Right atrium auricular region (tissue), 2 donors: ENCODE measurements at regions not wholly inside any gene's neighbourhood (a gene's known extent, or its start where the extent isn't known, plus 50 kb on each side); places are given as distances from the start of the nearest gene placed in this dataset.
"Not testable (repeated sequence)": the region's sequence is repeated elsewhere in the genome, so short reads cannot be mapped to it uniquely, and the experiment has no call there.

ENCODE experiments used
- DNase-seq: peaks from one replicate; pipeline ENCODE4 v3.0.0-alpha.2; 2019; ENCODE audit warnings: low spot score
- H3K27ac ChIP-seq, 2 donors: fragments of 200-600 bp; sonication (generic); 1 replicate in 1 of 2; 2 replicates in 1 of 2; pipeline ENCODE4 v1.5.1; 2016 to 2019
- H3K27me3 ChIP-seq, 2 donors: fragments of 200-600 bp; sonication (generic); one replicate each; pipeline versions ENCODE4 v1.5.1 to v1.6.0; 2017 to 2019
- H3K36me3 ChIP-seq: fragments of 200-600 bp; sonication (generic); one replicate; pipeline ENCODE4 v1.5.1; 2016
- H3K4me1 ChIP-seq, 2 donors: fragments of 200-600 bp; sonication (generic); one replicate each; pipeline versions ENCODE4 v1.5.1 to v1.6.0; 2017 to 2019
- H3K4me3 ChIP-seq, 2 donors: fragments of 200-600 bp; sonication (generic); 1 replicate in 1 of 2; 2 replicates in 1 of 2; pipeline ENCODE4 v1.5.1; 2017 to 2019; ENCODE audit warnings: mild to moderate bottlenecking in 1 of 2, moderate library complexity in 1 of 2
- H3K9me3 ChIP-seq, 2 donors: fragments of 200-600 bp; sonication (generic); one replicate each; pipeline ENCODE4 v1.5.1; 2019
- TF ChIP-seq, protein P1 (sequence below), 2 donors: fragments of 200-600 bp; sonication (generic); IDR thresholded peaks; one replicate each; pipeline ENCODE4 v1.5.1; 2019; ENCODE audit warnings: antibody characterized with exemption in 2 of 2

DNA sequence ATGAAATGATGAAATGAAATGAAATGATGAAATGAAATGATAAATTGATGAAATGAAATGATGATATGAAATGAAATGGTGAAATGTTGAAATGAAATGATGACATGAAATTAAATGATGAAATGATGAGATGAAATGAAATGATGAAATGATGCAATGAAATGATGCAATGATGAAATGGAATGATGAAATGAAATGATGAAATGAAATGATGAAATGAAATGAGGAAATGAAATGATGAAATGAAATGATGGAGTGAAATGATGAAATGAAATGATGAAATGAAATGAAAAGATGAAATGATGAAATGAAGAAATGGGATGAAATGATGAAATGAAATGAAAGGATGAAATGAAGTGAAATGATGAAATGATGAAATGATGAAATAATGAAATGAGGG, 558.9 kb downstream of the TP53TG3F start:
- not testable (repeated sequence) for H3K27ac ChIP-seq, H3K4me3 ChIP-seq, DNase-seq, H3K36me3 ChIP-seq, H3K27me3 ChIP-seq, H3K4me1 ChIP-seq, H3K9me3 ChIP-seq

DNA sequence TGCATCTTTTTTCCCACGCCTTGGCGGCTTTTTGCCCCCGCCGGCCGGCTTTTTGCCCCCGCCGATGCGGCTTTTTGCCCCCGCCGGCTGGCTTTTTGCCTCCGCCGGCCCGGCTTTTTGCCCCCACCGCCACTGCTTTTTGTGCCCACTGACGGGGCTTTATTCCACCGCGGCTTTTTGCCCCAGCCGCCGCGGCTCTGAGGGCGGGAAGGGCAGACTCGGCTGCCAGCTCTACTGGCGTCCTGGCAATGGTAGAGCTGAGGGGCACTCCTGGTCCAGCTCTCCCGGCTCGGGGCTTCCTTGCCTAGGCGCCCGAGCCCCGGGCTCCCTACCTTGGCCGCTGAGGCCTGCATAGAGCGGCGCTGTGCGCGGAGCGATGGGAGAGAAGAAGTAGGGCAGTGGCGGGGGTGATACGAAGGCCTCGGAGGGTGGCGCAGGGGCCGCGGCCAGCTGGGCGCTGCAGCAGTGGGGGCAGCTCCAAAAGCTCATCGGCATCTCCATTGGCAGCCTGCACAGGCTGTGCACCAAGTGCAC, 591.4 kb downstream of the TP53TG3F start:
- TF ChIP-seq, protein P1, sequence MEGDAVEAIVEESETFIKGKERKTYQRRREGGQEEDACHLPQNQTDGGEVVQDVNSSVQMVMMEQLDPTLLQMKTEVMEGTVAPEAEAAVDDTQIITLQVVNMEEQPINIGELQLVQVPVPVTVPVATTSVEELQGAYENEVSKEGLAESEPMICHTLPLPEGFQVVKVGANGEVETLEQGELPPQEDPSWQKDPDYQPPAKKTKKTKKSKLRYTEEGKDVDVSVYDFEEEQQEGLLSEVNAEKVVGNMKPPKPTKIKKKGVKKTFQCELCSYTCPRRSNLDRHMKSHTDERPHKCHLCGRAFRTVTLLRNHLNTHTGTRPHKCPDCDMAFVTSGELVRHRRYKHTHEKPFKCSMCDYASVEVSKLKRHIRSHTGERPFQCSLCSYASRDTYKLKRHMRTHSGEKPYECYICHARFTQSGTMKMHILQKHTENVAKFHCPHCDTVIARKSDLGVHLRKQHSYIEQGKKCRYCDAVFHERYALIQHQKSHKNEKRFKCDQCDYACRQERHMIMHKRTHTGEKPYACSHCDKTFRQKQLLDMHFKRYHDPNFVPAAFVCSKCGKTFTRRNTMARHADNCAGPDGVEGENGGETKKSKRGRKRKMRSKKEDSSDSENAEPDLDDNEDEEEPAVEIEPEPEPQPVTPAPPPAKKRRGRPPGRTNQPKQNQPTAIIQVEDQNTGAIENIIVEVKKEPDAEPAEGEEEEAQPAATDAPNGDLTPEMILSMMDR (IDR thresholded peaks at IDR 0.05), result no peak
- Histone ChIP-seq H3K36me3 (no peaks in the 10 kb centered on the region), H3K4me3 (no peak overlapping the region), H3K9me3 (peaks cover 0 to 11% of the 10 kb centered on the region in 2 donors), H3K4me1 (no peaks in the 10 kb centered on the region), H3K27me3 (no peaks in the 10 kb centered on the region), H3K27ac (no peak overlapping the region)
- no peak for DNase-seq

DNA sequence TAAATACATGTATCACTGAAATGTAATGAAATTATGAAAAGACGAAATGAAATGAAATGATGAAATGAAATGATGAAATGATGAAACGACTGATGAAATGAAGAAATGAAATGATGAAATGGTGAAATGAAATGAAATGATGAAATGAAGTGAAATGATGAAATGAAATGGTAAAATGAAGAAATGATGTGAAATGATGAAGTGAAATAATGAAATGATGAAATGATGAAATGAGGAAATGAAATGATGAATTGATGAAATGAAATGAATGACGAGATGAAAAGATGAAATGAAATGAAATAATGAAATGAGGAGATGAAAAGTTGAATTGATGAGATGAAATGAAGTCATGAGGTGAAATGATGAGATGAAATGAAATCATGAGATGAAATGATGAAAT, 594.7 kb downstream of the TP53TG3F start:
- Histone ChIP-seq H3K9me3 (peaks cover 0 to 11% of the 10 kb centered on the region in 2 donors), H3K4me1 (no peaks in the 10 kb centered on the region), H3K4me3 (no peak overlapping the region), H3K36me3 (no peaks in the 10 kb centered on the region), H3K27ac (no peak overlapping the region), H3K27me3 (no peaks in the 10 kb centered on the region)
- DNase-seq, result no peak
- TF ChIP-seq, protein P1 (IDR thresholded peaks at IDR 0.05), result no peak

DNA sequence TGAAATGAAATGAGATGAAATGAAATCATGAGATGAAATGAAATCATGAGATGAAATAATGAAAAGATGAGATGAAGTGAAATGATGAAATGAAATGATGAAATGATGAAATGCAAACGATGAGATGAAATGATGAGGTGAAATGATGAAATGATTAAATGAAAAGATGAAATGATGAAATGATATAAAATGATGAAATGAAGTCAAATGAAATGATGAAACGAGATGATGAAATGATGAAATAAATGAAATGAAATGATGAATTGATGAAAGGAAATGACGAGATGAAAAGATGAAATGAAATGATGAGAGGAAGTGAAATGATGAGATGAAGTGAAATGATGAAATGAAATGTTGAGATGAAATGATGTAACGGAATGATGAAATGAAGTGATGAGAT, 595.6 kb downstream of the TP53TG3F start:
- TF ChIP-seq, protein P1 (IDR thresholded peaks at IDR 0.05), result no peak
- DNase-seq, result no peak
- no peak overlapping the region for H3K4me3 ChIP-seq
- no peaks in the 10 kb centered on the region for H3K27me3 ChIP-seq
- no peaks in the 10 kb centered on the region for H3K36me3 ChIP-seq
- H3K4me1 ChIP-seq, result no peaks in the 10 kb centered on the region
- peaks cover 0 to 10% of the 10 kb centered on the region in 2 donors for H3K9me3 ChIP-seq
- H3K27ac ChIP-seq, result no peak overlapping the region

DNA sequence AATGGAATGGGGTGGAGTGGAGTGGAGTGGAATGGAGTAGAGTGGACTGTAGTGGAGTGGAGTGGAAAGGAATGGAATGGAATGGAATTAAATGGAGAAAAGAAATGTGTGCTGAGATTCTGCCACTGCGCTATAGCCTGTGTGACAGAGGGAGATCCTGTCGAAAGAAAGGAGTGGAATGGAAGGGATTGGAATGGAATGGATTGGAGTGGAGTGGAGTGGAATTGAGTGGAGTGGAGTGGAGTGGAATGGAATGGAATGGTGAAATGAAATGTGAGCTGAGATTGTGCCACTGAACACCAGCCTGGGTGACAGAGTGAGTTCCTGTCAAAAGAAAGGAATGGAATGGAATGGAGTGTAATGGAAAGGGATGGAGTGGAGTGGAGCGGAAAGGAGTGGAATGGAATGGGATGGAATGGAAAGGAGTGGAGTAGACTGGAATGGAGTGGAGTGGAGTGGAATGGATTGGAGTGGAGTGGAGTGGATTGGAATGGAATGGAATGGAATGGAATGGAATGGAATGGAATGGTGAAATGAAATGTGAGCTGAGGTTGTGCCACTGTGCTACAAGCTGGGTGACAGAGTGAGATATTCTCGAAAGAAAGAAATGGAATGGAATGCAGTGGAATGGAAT, 603.3 kb downstream of the TP53TG3F start:
- H3K4me3 ChIP-seq, DNase-seq, H3K4me1 ChIP-seq, H3K27me3 ChIP-seq, H3K36me3 ChIP-seq, H3K9me3 ChIP-seq, H3K27ac ChIP-seq: not testable (repeated sequence)

DNA sequence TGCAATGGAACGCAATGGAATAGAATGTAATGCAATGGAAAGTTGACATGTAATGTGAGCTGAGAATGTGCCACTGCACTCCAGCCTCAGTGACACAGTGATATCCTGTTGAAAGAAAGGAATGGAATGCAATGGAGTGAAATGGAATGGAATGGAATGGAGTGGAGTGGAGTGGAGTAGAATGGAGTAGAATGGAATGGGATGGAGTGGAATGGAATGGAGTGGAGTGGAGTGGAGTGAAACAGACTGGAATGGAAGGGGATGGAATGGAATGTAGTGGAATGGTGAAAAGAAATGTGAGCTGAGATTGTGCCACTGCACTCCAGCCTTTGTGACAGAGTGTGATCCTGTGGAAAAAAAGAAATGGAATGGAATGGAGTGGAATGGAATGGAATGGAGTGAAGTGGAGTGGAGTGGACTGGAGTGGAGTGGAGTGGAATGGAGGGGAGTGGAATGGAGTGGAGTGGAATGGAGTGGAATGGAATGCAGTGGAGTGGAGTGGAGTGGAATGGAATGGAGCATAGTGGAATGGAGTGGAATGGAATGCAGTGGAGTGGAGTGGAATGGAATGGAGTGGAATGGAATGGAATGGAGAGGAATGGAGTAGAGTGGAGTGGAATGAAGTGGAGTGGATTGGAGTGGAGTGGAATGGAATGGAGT, 604.2 kb downstream of the TP53TG3F start:
- H3K9me3 ChIP-seq, H3K27ac ChIP-seq, H3K36me3 ChIP-seq, H3K4me3 ChIP-seq, H3K4me1 ChIP-seq, H3K27me3 ChIP-seq, DNase-seq: not testable (repeated sequence)

DNA sequence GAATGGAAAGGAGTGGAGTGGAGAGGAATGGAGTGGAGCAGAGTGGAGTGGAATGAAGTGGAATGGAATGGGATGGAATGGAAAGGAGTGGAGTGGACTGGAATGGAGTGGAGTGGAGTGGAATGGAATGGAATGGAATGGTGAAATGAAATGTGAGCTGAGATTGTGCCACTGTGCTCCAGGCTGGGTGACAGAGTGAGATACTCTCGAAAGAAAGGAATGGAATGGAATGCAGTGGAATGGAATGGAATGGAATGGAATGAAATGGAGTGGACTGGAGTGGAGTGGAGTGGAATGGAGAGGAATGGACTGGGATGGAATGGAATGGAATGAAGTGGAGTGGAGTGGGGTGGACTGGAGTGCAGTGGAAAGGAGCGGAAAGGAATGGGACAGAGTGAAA, 605.2 kb downstream of the TP53TG3F start:
- H3K4me1 ChIP-seq, H3K36me3 ChIP-seq, H3K27me3 ChIP-seq, DNase-seq, H3K4me3 ChIP-seq, H3K27ac ChIP-seq: not testable (repeated sequence)
- peaks cover 0 to 12% of the 10 kb centered on the region in 2 donors for H3K9me3 ChIP-seq

DNA sequence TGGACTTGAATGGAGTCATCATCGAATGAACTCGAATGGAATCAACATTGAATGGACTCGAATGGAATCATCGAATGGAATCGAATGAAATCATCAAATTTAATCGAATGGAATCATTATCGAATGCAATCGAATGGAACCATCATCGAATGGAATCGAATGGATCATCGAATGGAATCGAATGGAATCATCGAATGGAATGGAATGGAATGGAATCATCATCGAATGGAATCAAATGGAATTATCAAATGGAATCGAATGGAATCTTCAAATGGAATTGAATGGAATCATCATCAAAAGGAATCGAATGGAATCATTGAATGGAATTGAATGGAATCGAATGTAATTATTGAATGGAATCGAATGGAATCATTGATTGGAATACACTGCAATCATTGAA, 610.3 kb downstream of the TP53TG3F start:
- H3K27me3 ChIP-seq, H3K4me3 ChIP-seq, DNase-seq, H3K4me1 ChIP-seq, H3K36me3 ChIP-seq, H3K27ac ChIP-seq: not testable (repeated sequence)
- peaks cover 0 to 20% of the 10 kb centered on the region in 2 donors for H3K9me3 ChIP-seq
